Mucosa of rectum (tissue), 2 donors: ENCODE measurements at regions not wholly inside any gene's neighbourhood (a gene's known extent, or its start where the extent isn't known, plus 50 kb on each side); places are given as distances from the start of the nearest gene placed in this dataset.
"Not testable (repeated sequence)": the region's sequence is repeated elsewhere in the genome, so short reads cannot be mapped to it uniquely, and the experiment has no call there.

Experiments used
- H3K27ac ChIP-seq, 2 donors: one replicate each; pipeline ENCODE4 v1.7.0; 2013; ENCODE audit warnings: inconsistent platforms in 2 of 2, low read depth in 2 of 2, low read length in 2 of 2
- H3K27me3 ChIP-seq, 2 donors: one replicate each; pipeline ENCODE4 v1.7.0; 2013; ENCODE audit warnings: low read length in 2 of 2; ENCODE audit not compliant: control insufficient read depth in 2 of 2, insufficient read depth in 2 of 2
- H3K36me3 ChIP-seq, 2 donors: one replicate each; pipeline ENCODE4 v1.7.0; 2013; ENCODE audit warnings: low read length in 2 of 2; ENCODE audit not compliant: control insufficient read depth in 2 of 2, insufficient read depth in 2 of 2
- H3K4me1 ChIP-seq, 2 donors: one replicate each; pipeline ENCODE4 v1.7.0; 2013; ENCODE audit warnings: low read length in 2 of 2, mild to moderate bottlenecking in 1 of 2; ENCODE audit not compliant: control insufficient read depth in 2 of 2, insufficient read depth in 2 of 2
- H3K4me3 ChIP-seq, 2 donors: one replicate each; pipeline ENCODE4 v1.7.0; 2013; ENCODE audit warnings: low read length in 2 of 2
- H3K9ac ChIP-seq, 2 donors: one replicate each; pipeline ENCODE4 v1.7.0; 2013; ENCODE audit warnings: low read length in 2 of 2, low read depth in 1 of 2, mild to moderate bottlenecking in 1 of 2
- H3K9me3 ChIP-seq, 2 donors: one replicate each; pipeline ENCODE4 v1.7.0; 2013; ENCODE audit warnings: low read length in 2 of 2; ENCODE audit not compliant: control insufficient read depth in 2 of 2
- donor health status: healthy.
- donor health status: Normal muscosa, but diverticular disease.

- Histone ChIP-seq H3K4me3 (no peak overlapping the region), H3K9me3 (no peaks in the 10 kb centered on the region), H3K27ac (no peak overlapping the region), H3K27me3 (no peaks in the 10 kb centered on the region), H3K4me1 (no peaks in the 10 kb centered on the region), H3K9ac (no peak overlapping the region), H3K36me3 (no peaks in the 10 kb centered on the region)
Measured at GRCh38 chr13:89052699-89053098, 1381.5 kb downstream of the SLITRK5 start.

GRCh38 chr13:89053418-89053817, 1382.2 kb downstream of the SLITRK5 start:
- Histone ChIP-seq H3K9me3 (no peaks in the 10 kb centered on the region), H3K4me1 (no peaks in the 10 kb centered on the region), H3K4me3 (no peak overlapping the region), H3K36me3 (no peaks in the 10 kb centered on the region), H3K27ac (no peak overlapping the region), H3K9ac (no peak overlapping the region), H3K27me3 (no peaks in the 10 kb centered on the region)

GRCh38 chr13:89057274-89057673, 1386.1 kb downstream of the SLITRK5 start:
- no peaks in the 10 kb centered on the region for H3K27me3 ChIP-seq
- H3K9me3 ChIP-seq = no peaks in the 10 kb centered on the region
- no peak overlapping the region for H3K27ac ChIP-seq

GRCh38 chr13:89057862-89058261, 1386.7 kb downstream of the SLITRK5 start:
- no peaks in the 10 kb centered on the region for H3K36me3 ChIP-seq
- no peak overlapping the region for H3K9ac ChIP-seq
- no peak overlapping the region for H3K27ac ChIP-seq
- H3K4me3 ChIP-seq = no peak overlapping the region
- H3K4me1 ChIP-seq = peaks cover 0 to 4% of the 10 kb centered on the region in 2 donors
- H3K27me3 ChIP-seq = no peaks in the 10 kb centered on the region
- H3K9me3 ChIP-seq = no peaks in the 10 kb centered on the region

More at GRCh38 chr13:89057274-89057673, 1386.1 kb downstream of the SLITRK5 start:
- Histone ChIP-seq H3K36me3 (no peaks in the 10 kb centered on the region), H3K9ac (no peak overlapping the region), H3K4me1 (peaks cover 0 to 4% of the 10 kb centered on the region in 2 donors), H3K4me3 (no peak overlapping the region)

- Histone ChIP-seq H3K9me3 (no peaks in the 10 kb centered on the region), H3K4me1 (peaks cover 0 to 4% of the 10 kb centered on the region in 2 donors), H3K36me3 (no peaks in the 10 kb centered on the region), H3K4me3 (peak overlapping the region in 1 of 2 donors; percentile 27), H3K27me3 (no peaks in the 10 kb centered on the region), H3K9ac (no peak overlapping the region), H3K27ac (no peak overlapping the region)
Measured at GRCh38 chr13:89061821-89062220, 1390.7 kb downstream of the SLITRK5 start.

GRCh38 chr13:89066868-89067466, 1395.8 kb downstream of the SLITRK5 start:
- Histone ChIP-seq H3K36me3 (no peaks in the 10 kb centered on the region), H3K4me1 (peaks cover 0 to 6% of the 10 kb centered on the region in 2 donors), H3K27me3 (no peaks in the 10 kb centered on the region), H3K9me3 (no peaks in the 10 kb centered on the region), H3K9ac (no peak overlapping the region), H3K4me3 (no peak overlapping the region), H3K27ac (no peak overlapping the region)

- H3K36me3 ChIP-seq = no peaks in the 10 kb centered on the region
- no peak overlapping the region for H3K4me3 ChIP-seq
- no peak overlapping the region for H3K27ac ChIP-seq
- H3K9ac ChIP-seq = no peak overlapping the region
- no peaks in the 10 kb centered on the region for H3K9me3 ChIP-seq
- no peaks in the 10 kb centered on the region for H3K4me1 ChIP-seq
- no peaks in the 10 kb centered on the region for H3K27me3 ChIP-seq
Measured at GRCh38 chr13:89072979-89073378, 1401.8 kb downstream of the SLITRK5 start.

- Histone ChIP-seq H3K4me3 (no peak overlapping the region), H3K9me3 (no peaks in the 10 kb centered on the region), H3K27me3 (no peaks in the 10 kb centered on the region), H3K9ac (no peak overlapping the region), H3K36me3 (no peaks in the 10 kb centered on the region), H3K27ac (no peak overlapping the region), H3K4me1 (no peaks in the 10 kb centered on the region)
Measured at GRCh38 chr13:89076622-89077021, 1405.5 kb downstream of the SLITRK5 start.

- H3K27ac ChIP-seq = no peak overlapping the region
- no peak overlapping the region for H3K9ac ChIP-seq
- H3K9me3 ChIP-seq = no peaks in the 10 kb centered on the region
- no peaks in the 10 kb centered on the region for H3K36me3 ChIP-seq
- H3K27me3 ChIP-seq = no peaks in the 10 kb centered on the region
- H3K4me1 ChIP-seq = no peaks in the 10 kb centered on the region
- no peak overlapping the region for H3K4me3 ChIP-seq
Measured at GRCh38 chr13:89082623-89083022, 1411.5 kb downstream of the SLITRK5 start.

GRCh38 chr13:89088107-89088506, 1416.9 kb downstream of the SLITRK5 start:
- not testable (repeated sequence) for H3K4me1 ChIP-seq

GRCh38 chr13:89097994-89098393, 1426.8 kb downstream of the SLITRK5 start:
- Histone ChIP-seq H3K4me3 (no peak overlapping the region), H3K27me3 (no peaks in the 10 kb centered on the region), H3K9ac (no peak overlapping the region), H3K4me1 (no peaks in the 10 kb centered on the region), H3K9me3 (no peaks in the 10 kb centered on the region), H3K36me3 (no peaks in the 10 kb centered on the region), H3K27ac (no peak overlapping the region)

More at GRCh38 chr13:89088107-89088506, 1416.9 kb downstream of the SLITRK5 start:
- H3K27me3 ChIP-seq, H3K27ac ChIP-seq, H3K4me3 ChIP-seq, H3K36me3 ChIP-seq, H3K9me3 ChIP-seq, H3K9ac ChIP-seq: not testable (repeated sequence)
